D721Med (cell line): ENCODE measurements at regions not wholly inside any gene's neighbourhood (a gene's known extent, or its start where the extent isn't known, plus 50 kb on each side); places are given as distances from the start of the nearest gene placed in this dataset.
A peak's percentile ranks its signal among the peaks of the same experiment; 100 is the strongest.

Source experiments
- DNase-seq: peaks from one replicate; pipeline ENCODE4 v3.0.0; 2011; ENCODE audit warnings: low spot score; ENCODE audit not compliant: insufficient read length
- FAIRE-seq: peaks from 2 replicates; lab custom pipeline; 2011; peaks lifted over from hg19 to GRCh38; lab: Jason Lieb, UNC
- TF ChIP-seq, protein P1 (sequence below): IDR thresholded peaks from 2 replicates; pipeline ENCODE4 v1.5.1; 2012; ENCODE audit warnings: mild to moderate bottlenecking, control low read depth; ENCODE audit not compliant: insufficient read depth; ENCODE audit errors: missing control alignments

- FAIRE-seq: no peak
- TF ChIP-seq, protein P1, sequence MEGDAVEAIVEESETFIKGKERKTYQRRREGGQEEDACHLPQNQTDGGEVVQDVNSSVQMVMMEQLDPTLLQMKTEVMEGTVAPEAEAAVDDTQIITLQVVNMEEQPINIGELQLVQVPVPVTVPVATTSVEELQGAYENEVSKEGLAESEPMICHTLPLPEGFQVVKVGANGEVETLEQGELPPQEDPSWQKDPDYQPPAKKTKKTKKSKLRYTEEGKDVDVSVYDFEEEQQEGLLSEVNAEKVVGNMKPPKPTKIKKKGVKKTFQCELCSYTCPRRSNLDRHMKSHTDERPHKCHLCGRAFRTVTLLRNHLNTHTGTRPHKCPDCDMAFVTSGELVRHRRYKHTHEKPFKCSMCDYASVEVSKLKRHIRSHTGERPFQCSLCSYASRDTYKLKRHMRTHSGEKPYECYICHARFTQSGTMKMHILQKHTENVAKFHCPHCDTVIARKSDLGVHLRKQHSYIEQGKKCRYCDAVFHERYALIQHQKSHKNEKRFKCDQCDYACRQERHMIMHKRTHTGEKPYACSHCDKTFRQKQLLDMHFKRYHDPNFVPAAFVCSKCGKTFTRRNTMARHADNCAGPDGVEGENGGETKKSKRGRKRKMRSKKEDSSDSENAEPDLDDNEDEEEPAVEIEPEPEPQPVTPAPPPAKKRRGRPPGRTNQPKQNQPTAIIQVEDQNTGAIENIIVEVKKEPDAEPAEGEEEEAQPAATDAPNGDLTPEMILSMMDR: no peak
- DNase-seq: no peak
These were observed 106.3 kb upstream of the PRICKLE2 start for GRCh38 chr3:64331605-64332004.

- DNase-seq (no peak), FAIRE-seq (no peak)
- TF ChIP-seq, protein P1: peak; percentile 0
These were observed 103.8 kb upstream of the PRICKLE2 start for GRCh38 chr3:64329037-64329436.

GRCh38 chr3:64327100-64327804 lies 102.0 kb upstream of the PRICKLE2 start:
- no peak for DNase-seq
- TF ChIP-seq, protein P1: no peak
- FAIRE-seq: no peak

- FAIRE-seq (no peak), DNase-seq (no peak)
These were observed 96.5 kb upstream of the PRICKLE2 start for GRCh38 chr3:64321747-64322146.

GRCh38 chr3:64319391-64319790 lies 94.1 kb upstream of the PRICKLE2 start:
- DNase-seq (no peak), FAIRE-seq (no peak)
- TF ChIP-seq, protein P1: peak; percentile 10

More at GRCh38 chr3:64321747-64322146, 96.5 kb upstream of the PRICKLE2 start:
- TF ChIP-seq, protein P1: no peak

DNA sequence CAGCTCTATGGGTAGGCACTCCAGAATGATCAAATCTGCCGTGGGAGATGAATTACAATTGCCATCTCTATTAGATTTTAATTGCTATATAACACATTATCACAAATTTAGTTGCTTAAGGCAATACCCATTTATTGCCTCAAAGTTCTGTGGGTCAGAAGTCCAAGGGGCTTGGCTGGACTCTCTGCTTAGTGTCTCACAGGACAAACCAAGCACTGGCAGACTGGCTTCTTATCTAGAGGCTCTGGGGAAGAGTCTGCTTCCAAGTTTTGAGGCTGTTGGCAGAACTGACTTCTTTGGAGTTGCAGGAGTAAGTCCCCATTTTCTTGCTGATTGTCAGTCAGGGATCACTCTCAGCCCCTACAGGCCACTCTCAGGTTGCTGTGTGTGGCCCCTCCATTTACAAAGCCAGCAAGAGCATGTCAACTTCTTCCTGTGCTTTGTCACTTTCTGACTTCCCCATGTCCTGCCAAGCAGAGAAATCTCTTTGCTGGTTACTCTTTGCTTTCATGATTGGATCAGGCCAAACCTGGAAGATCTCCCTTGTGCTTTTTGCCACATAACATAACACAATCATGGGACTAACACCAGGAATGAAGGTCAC lies 93.5 kb upstream of the PRICKLE2 start:
- TF ChIP-seq, protein P1: no peak
- no peak for FAIRE-seq

DNA sequence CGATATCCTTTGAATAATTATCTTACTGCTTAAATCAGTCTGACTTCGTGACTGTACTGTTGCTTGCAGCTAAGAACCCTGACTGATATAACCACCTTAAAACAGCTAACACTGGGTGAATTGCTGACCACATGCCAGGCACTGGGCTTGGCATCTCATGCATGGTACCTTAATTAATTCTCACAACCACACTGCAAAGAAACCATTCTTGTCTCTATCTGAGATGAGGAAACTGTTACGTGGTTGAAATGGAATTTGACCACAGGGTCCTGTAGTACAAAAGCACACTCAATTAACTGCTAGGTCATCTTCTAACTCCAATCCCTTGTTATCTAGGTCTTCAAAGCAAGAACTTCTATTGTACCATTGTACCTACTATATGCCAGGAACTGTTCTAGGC lies 92.7 kb upstream of the PRICKLE2 start:
- TF ChIP-seq, protein P1: no peak
- DNase-seq (no peak), FAIRE-seq (no peak)

More for the DNA sequence above, 93.5 kb upstream of the PRICKLE2 start:
- DNase-seq: no peak
